MM.1S (cell line): ENCODE measurements at regions not wholly inside any gene's neighbourhood (a gene's known extent, or its start where the extent isn't known, plus 50 kb on each side); places are given as distances from the start of the nearest gene placed in this dataset.

Experiments
- DNase-seq: peaks from one replicate; pipeline ENCODE4 v3.0.0-alpha.2; 2015
- H2AFZ ChIP-seq: fragments of 300-600 bp; sonication (generic); 2 replicates; pipeline ENCODE4 v1.6.0; 2016; ENCODE audit warnings: antibody characterized with exemption, low read length
- H3F3A ChIP-seq: fragments of 300-600 bp; sonication (generic); 2 replicates; pipeline ENCODE4 v1.6.1; 2016; ENCODE audit warnings: mild to moderate bottlenecking, antibody characterized with exemption, low read length, moderate library complexity, mixed read lengths; ENCODE audit not compliant: insufficient read depth
- H3K27ac ChIP-seq: fragments of 300-600 bp; sonication (generic); 2 replicates; pipeline ENCODE4 v1.5.1; 2016; ENCODE audit warnings: mild to moderate bottlenecking, low read length
- H3K27me3 ChIP-seq: fragments of 300-600 bp; sonication (generic); replicated peaks from 2 replicates; pipeline ENCODE4 v1.6.0; 2016; ENCODE audit warnings: low read length; ENCODE audit not compliant: insufficient read depth
- H3K36me3 ChIP-seq: fragments of 300-600 bp; sonication (generic); replicated peaks from 2 replicates; pipeline ENCODE4 v1.6.1; 2016; ENCODE audit warnings: mild to moderate bottlenecking, low read length, mixed read lengths; ENCODE audit not compliant: insufficient read depth
- H3K4me1 ChIP-seq: fragments of 300-600 bp; sonication (generic); 2 replicates; pipeline ENCODE4 v1.6.1; 2016; ENCODE audit warnings: low read length, mixed read lengths
- H3K4me2 ChIP-seq: fragments of 300-600 bp; sonication (generic); 2 replicates; pipeline ENCODE4 v1.6.0; 2016; ENCODE audit warnings: low read depth, low read length
- H3K4me3 ChIP-seq: fragments of 300-600 bp; sonication (generic); 2 replicates; pipeline ENCODE4 v1.5.1; 2016; ENCODE audit warnings: low read length, mixed read lengths
- H3K79me2 ChIP-seq: fragments of 300-600 bp; sonication (generic); 2 replicates; pipeline ENCODE4 v1.6.1; 2016; ENCODE audit warnings: mixed run types, low read length, mixed read lengths
- H3K9ac ChIP-seq: fragments of 300-600 bp; sonication (generic); 2 replicates; pipeline ENCODE4 v1.6.1; 2016; ENCODE audit warnings: low read length, mixed read lengths
- H3K9me2 ChIP-seq: fragments of 300-600 bp; sonication (generic); replicated peaks from 2 replicates; pipeline ENCODE4 v1.6.1; 2016; ENCODE audit warnings: mild to moderate bottlenecking, low read length, mixed read lengths; ENCODE audit not compliant: insufficient read depth
- H3K9me3 ChIP-seq: fragments of 300-600 bp; sonication (generic); replicated peaks from 2 replicates; pipeline ENCODE4 v1.6.1; 2016; ENCODE audit warnings: mild to moderate bottlenecking, low read length, mixed read lengths; ENCODE audit not compliant: insufficient read depth
- H4K20me1 ChIP-seq: fragments of 300-600 bp; sonication (generic); 2 replicates; pipeline ENCODE4 v1.6.1; 2016; ENCODE audit warnings: mild to moderate bottlenecking, low read length, moderate library complexity, mixed read lengths; ENCODE audit not compliant: insufficient read depth
- EZH2 ChIP-seq: fragments of 300-600 bp; sonication (generic); optimal IDR thresholded peaks from 2 replicates; pipeline ENCODE3; 2017; ENCODE audit warnings: low read depth, mild to moderate bottlenecking, antibody characterized with exemption, low read length, mixed read lengths
- EZH2phosphoT487 ChIP-seq: fragments of 300-600 bp; sonication (generic); IDR thresholded peaks from 2 replicates; pipeline ENCODE4 v1.6.1; 2018; ENCODE audit warnings: antibody characterized with exemption, low read length
- TF ChIP-seq, protein P1 (sequence below): fragments of 300-600 bp; sonication (generic); IDR thresholded peaks from 2 replicates; pipeline ENCODE4 v1.5.1; 2016; ENCODE audit warnings: antibody characterized with exemption, low read length, mixed read lengths

DNA sequence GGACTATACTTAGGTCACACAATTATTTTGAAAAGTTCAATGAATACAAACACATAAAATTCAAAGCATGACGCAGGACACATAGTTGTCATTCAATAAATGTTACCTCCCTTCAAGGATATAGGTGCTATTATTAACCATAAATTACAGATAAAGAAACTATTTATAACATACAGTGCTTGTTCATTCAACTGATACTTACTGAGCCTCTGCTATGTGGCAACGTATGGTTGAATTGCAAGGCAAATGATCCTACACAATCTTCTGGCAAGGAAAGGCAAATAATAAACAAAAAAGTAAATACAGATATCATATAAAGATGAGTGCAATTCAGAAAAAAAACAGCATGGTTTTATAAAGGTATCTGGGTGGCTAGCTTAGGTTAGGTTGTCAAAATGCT is 614.7 kb downstream of the LTN1 start:
- no peak overlapping the region for H3K4me2 ChIP-seq
- no peaks in the 10 kb centered on the region for H4K20me1 ChIP-seq
- H3K9ac ChIP-seq = no peak overlapping the region
- no peaks in the 10 kb centered on the region for H3K4me1 ChIP-seq
- H2AFZ ChIP-seq = no peak overlapping the region
- H3F3A ChIP-seq = no peaks in the 10 kb centered on the region
- TF ChIP-seq EZH2 (no peak), EZH2phosphoT487 (no peak)
- TF ChIP-seq, protein P1, sequence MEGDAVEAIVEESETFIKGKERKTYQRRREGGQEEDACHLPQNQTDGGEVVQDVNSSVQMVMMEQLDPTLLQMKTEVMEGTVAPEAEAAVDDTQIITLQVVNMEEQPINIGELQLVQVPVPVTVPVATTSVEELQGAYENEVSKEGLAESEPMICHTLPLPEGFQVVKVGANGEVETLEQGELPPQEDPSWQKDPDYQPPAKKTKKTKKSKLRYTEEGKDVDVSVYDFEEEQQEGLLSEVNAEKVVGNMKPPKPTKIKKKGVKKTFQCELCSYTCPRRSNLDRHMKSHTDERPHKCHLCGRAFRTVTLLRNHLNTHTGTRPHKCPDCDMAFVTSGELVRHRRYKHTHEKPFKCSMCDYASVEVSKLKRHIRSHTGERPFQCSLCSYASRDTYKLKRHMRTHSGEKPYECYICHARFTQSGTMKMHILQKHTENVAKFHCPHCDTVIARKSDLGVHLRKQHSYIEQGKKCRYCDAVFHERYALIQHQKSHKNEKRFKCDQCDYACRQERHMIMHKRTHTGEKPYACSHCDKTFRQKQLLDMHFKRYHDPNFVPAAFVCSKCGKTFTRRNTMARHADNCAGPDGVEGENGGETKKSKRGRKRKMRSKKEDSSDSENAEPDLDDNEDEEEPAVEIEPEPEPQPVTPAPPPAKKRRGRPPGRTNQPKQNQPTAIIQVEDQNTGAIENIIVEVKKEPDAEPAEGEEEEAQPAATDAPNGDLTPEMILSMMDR = no peak
- no peaks in the 10 kb centered on the region for H3K79me2 ChIP-seq
- H3K27me3 ChIP-seq = no peaks in the 10 kb centered on the region
- no peaks in the 10 kb centered on the region for H3K9me3 ChIP-seq
- H3K36me3 ChIP-seq = no peaks in the 10 kb centered on the region
- H3K27ac ChIP-seq = no peak overlapping the region
- H3K9me2 ChIP-seq = no peaks in the 10 kb centered on the region
- no peak for DNase-seq
- H3K4me3 ChIP-seq = no peak overlapping the region

DNA sequence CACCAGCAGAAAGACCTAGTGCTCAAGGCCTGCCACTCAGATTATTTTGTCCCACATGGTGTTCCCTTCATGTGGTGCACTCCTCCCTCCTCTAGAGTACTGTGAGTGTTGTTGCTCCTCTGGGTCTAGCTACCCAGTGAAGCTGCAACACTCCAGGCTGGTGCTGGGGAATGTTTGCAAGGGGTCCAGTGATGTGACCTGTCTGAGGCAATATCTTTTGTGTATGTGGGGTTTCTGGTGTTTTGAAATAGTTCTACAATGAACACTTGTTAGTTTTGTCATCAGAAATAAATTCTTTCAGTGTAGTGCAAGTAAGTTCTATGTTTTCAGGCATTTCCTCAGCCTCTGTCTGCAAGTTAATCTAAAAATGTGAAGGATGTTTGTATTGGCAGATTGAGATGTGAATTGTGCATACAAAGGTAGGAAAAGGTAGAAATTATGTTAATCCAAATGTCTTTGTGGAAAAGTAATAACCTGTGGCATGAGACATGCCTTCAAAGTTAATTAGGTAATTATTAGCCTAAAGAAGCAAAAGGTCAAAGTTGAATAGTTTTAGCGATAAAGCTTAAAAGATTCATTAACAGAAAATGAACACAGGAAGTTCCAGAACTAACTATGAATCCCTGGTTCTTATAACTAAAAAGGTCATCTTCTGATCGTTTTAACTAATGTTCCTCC is 616.8 kb downstream of the LTN1 start:
- DNase-seq = no peak
- no peaks in the 10 kb centered on the region for H3F3A ChIP-seq
- no peaks in the 10 kb centered on the region for H3K27me3 ChIP-seq
- H3K36me3 ChIP-seq = no peaks in the 10 kb centered on the region
- no peak overlapping the region for H3K4me3 ChIP-seq
- no peaks in the 10 kb centered on the region for H3K79me2 ChIP-seq
- H3K4me1 ChIP-seq = no peaks in the 10 kb centered on the region
- H3K9me2 ChIP-seq = no peaks in the 10 kb centered on the region
- no peaks in the 10 kb centered on the region for H4K20me1 ChIP-seq
- TF ChIP-seq, protein P1 = no peak
- TF ChIP-seq EZH2phosphoT487 = no peak
- no peak for TF ChIP-seq EZH2
- H3K27ac ChIP-seq = no peak overlapping the region
- no peaks in the 10 kb centered on the region for H3K9me3 ChIP-seq
- no peak overlapping the region for H3K9ac ChIP-seq
- H2AFZ ChIP-seq = no peak overlapping the region
- no peak overlapping the region for H3K4me2 ChIP-seq

DNA sequence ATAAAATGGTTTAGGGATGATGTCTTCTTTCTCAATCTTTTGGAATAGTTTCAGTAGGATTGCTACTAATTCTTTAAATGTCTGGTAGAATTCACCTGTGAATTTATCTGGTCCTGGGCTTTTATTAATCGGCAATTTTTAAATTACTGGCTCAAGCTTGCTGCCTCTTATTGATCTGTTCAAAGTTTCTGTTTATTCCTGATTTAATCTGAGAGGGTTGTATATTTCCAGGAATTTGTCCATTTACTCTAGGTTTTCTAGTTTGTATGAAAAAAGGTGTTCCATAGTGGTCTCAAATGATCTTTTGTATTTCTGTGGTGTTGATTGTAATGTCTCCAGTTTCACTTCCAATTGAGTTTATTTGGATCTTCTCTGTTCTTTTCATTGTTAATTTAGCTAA is 617.8 kb downstream of the LTN1 start:
- H3K9me2 ChIP-seq = no peaks in the 10 kb centered on the region
- H3K27me3 ChIP-seq = no peaks in the 10 kb centered on the region
- no peaks in the 10 kb centered on the region for H4K20me1 ChIP-seq
- no peak overlapping the region for H2AFZ ChIP-seq
- no peak for DNase-seq
- H3F3A ChIP-seq = no peaks in the 10 kb centered on the region
- no peak overlapping the region for H3K9ac ChIP-seq
- no peak overlapping the region for H3K4me2 ChIP-seq
- TF ChIP-seq EZH2 (no peak), EZH2phosphoT487 (no peak)
- TF ChIP-seq, protein P1 = no peak
- no peak overlapping the region for H3K4me3 ChIP-seq
- no peaks in the 10 kb centered on the region for H3K36me3 ChIP-seq
- no peaks in the 10 kb centered on the region for H3K9me3 ChIP-seq
- no peaks in the 10 kb centered on the region for H3K79me2 ChIP-seq
- no peak overlapping the region for H3K27ac ChIP-seq
- no peaks in the 10 kb centered on the region for H3K4me1 ChIP-seq
